Loucy (cell line): ENCODE measurements at regions not wholly inside any gene's neighbourhood (a gene's known extent, or its start where the extent isn't known, plus 50 kb on each side); places are given as distances from the start of the nearest gene placed in this dataset.

Source experiments
- EZH2phosphoT487 ChIP-seq: fragments of 200-600 bp; IDR thresholded peaks from 2 replicates; pipeline ENCODE4 v1.6.1; 2018; ENCODE audit warnings: antibody characterized with exemption, mild to moderate bottlenecking, moderate library complexity, borderline replicate concordance
- TF ChIP-seq, protein P1 (sequence below): fragments of 200-600 bp; sonication (generic); conservative IDR thresholded peaks from 2 replicates; pipeline ENCODE4 v1.5.1; 2014; ENCODE audit warnings: mild to moderate bottlenecking, antibody characterized with exemption, low read length

DNA sequence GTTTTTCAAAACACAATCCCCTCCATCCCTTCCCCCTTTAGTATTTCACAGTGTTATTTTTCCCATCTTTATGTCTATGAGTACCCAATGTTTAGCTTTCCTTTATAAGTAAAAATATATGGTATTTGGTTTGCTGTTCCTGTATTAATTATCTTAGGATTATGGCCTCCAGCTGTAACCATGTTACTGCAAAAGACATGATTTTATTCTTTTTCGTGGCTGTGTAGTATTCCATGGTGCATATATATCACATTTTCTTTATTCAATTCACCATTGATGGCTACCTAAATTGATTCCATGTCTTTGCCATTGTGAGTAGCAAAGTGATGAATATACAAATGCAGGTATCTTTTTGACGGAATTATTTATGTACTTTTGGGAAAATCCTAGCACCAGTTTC lies 346.4 kb upstream of the CNTN5 start:
- TF ChIP-seq, protein P1, sequence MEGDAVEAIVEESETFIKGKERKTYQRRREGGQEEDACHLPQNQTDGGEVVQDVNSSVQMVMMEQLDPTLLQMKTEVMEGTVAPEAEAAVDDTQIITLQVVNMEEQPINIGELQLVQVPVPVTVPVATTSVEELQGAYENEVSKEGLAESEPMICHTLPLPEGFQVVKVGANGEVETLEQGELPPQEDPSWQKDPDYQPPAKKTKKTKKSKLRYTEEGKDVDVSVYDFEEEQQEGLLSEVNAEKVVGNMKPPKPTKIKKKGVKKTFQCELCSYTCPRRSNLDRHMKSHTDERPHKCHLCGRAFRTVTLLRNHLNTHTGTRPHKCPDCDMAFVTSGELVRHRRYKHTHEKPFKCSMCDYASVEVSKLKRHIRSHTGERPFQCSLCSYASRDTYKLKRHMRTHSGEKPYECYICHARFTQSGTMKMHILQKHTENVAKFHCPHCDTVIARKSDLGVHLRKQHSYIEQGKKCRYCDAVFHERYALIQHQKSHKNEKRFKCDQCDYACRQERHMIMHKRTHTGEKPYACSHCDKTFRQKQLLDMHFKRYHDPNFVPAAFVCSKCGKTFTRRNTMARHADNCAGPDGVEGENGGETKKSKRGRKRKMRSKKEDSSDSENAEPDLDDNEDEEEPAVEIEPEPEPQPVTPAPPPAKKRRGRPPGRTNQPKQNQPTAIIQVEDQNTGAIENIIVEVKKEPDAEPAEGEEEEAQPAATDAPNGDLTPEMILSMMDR, result no peak
- no peak for TF ChIP-seq EZH2phosphoT487
